Fibroblast of lung (primary cell): ENCODE measurements at regions not wholly inside any gene's neighbourhood (a gene's known extent, or its start where the extent isn't known, plus 50 kb on each side); places are given as distances from the start of the nearest gene placed in this dataset.

ENCODE experiments used
- DNase-seq, 2 donors: peaks; one replicate each; pipeline versions ENCODE4 v3.0.0 to v3.0.0-alpha.2; 2010; ENCODE audit warnings: low read depth in 2 of 2
- H2AFZ ChIP-seq: 2 replicates; pipeline ENCODE4 v1.5.1; 2012; ENCODE audit warnings: low read length, control low read depth, inconsistent platforms
- H3K27ac ChIP-seq: 2 replicates; pipeline ENCODE4 v1.5.1; 2011; ENCODE audit warnings: low read length, control low read depth; ENCODE audit not compliant: insufficient read depth
- H3K27me3 ChIP-seq: 2 replicates; pipeline ENCODE4 v1.5.1; 2011; ENCODE audit warnings: mild to moderate bottlenecking, low read length; ENCODE audit not compliant: control insufficient read depth, insufficient read depth
- H3K36me3 ChIP-seq: 2 replicates; pipeline ENCODE4 v1.5.1; 2011; ENCODE audit warnings: low read length; ENCODE audit not compliant: control insufficient read depth, insufficient read depth
- H3K4me1 ChIP-seq: 2 replicates; pipeline ENCODE4 v1.5.1; 2011; ENCODE audit warnings: low read length; ENCODE audit not compliant: control insufficient read depth, insufficient read depth; ENCODE audit errors: extremely low read depth
- H3K4me2 ChIP-seq: 2 replicates; pipeline ENCODE4 v1.5.1; 2011; ENCODE audit warnings: low read length, control low read depth; ENCODE audit not compliant: insufficient read depth; ENCODE audit errors: extremely low read depth
- H3K4me3 ChIP-seq, 4 experiments: fragments of 200-600 bp in 1 of 4; sonication (generic) in 1 of 4; replicated peaks in 1 of 4; 2 replicates each; pipeline ENCODE4 v1.5.1; 2011 to 2016; ENCODE audit warnings: low read length in 4 of 4, low read depth in 3 of 4, mild to moderate bottlenecking in 3 of 4, control low read depth in 2 of 4, inconsistent platforms in 1 of 4, mixed read lengths in 1 of 4; ENCODE audit not compliant: insufficient read depth in 1 of 4; ENCODE audit errors: control extremely low read depth in 1 of 4
- H3K79me2 ChIP-seq: 2 replicates; pipeline ENCODE4 v1.5.1; 2012; ENCODE audit warnings: mild to moderate bottlenecking, low read length, inconsistent platforms; ENCODE audit not compliant: control insufficient read depth, insufficient read depth
- H3K9ac ChIP-seq: 2 replicates; pipeline ENCODE4 v1.5.1; 2011; ENCODE audit warnings: mild to moderate bottlenecking, low read length, control low read depth; ENCODE audit not compliant: insufficient read depth
- H3K9me3 ChIP-seq: 2 replicates; pipeline ENCODE4 v1.5.1; 2012; ENCODE audit warnings: low read depth, low read length; ENCODE audit not compliant: control insufficient read depth, insufficient read depth
- H4K20me1 ChIP-seq: 2 replicates; pipeline ENCODE4 v1.5.1; 2011; ENCODE audit warnings: low read length; ENCODE audit not compliant: control insufficient read depth, insufficient read depth; ENCODE audit errors: extremely low read depth
- CTCF ChIP-seq, 2 donors: IDR thresholded peaks in 1 of 2; conservative IDR thresholded peaks in 1 of 2; 1 replicate in 1 of 2; 2 replicates in 1 of 2; pipeline ENCODE4 v1.5.1; 2011 to 2012; ENCODE audit warnings: low read length in 2 of 2, control low read depth in 1 of 2, inconsistent platforms in 1 of 2, low read depth in 1 of 2, mild to moderate bottlenecking in 1 of 2
- EZH2 ChIP-seq: IDR thresholded peaks from 2 replicates; pipeline ENCODE4 v1.5.1; 2012; ENCODE audit warnings: low read length, control low read depth, mild to moderate bottlenecking; ENCODE audit errors: missing control alignments

- H3K9me3 ChIP-seq = no peaks in the 10 kb centered on the region
- H3K4me2 ChIP-seq = no peak overlapping the region
- no peak overlapping the region for H2AFZ ChIP-seq
- no peaks in the 10 kb centered on the region for H3K36me3 ChIP-seq
- H3K9ac ChIP-seq = no peak overlapping the region
- no peak for DNase-seq
- no peaks in the 10 kb centered on the region for H3K4me1 ChIP-seq
- no peaks in the 10 kb centered on the region for H4K20me1 ChIP-seq
- no peaks in the 10 kb centered on the region for H3K27me3 ChIP-seq
- H3K79me2 ChIP-seq = no peaks in the 10 kb centered on the region
- H3K4me3 ChIP-seq = no peak overlapping the region
- no peak for TF ChIP-seq CTCF (conservative IDR thresholded peaks at IDR 0.05 in 1 of 2, IDR thresholded peaks at IDR 0.05 in 1 of 2; ENCODE audit: low read depth in 1 of 2, low read length in 2 of 2)
- TF ChIP-seq EZH2 = no peak
- H3K27ac ChIP-seq = no peak overlapping the region
Observed at GRCh38 chr10:33092596-33092995, 134.6 kb upstream of the ITGB1 start.

- TF ChIP-seq CTCF (conservative IDR thresholded peaks at IDR 0.05 in 1 of 2, IDR thresholded peaks at IDR 0.05 in 1 of 2; ENCODE audit: low read depth in 1 of 2, low read length in 2 of 2) (no peak), EZH2 (no peak)
- no peak overlapping the region for H3K4me3 ChIP-seq
- H3K9ac ChIP-seq = no peak overlapping the region
- no peak overlapping the region for H3K27ac ChIP-seq
- H2AFZ ChIP-seq = no peak overlapping the region
- no peaks in the 10 kb centered on the region for H3K9me3 ChIP-seq
- H3K4me2 ChIP-seq = no peak overlapping the region
- H3K4me1 ChIP-seq = no peaks in the 10 kb centered on the region
- no peaks in the 10 kb centered on the region for H3K36me3 ChIP-seq
- H3K27me3 ChIP-seq = no peaks in the 10 kb centered on the region
- H3K79me2 ChIP-seq = no peaks in the 10 kb centered on the region
- H4K20me1 ChIP-seq = no peaks in the 10 kb centered on the region
- DNase-seq = no peak
Observed at GRCh38 chr10:33091201-33091600, 133.2 kb upstream of the ITGB1 start.

GRCh38 chr10:33088990-33089389 lies 131.0 kb upstream of the ITGB1 start:
- Histone ChIP-seq H3K4me1 (no peaks in the 10 kb centered on the region), H4K20me1 (no peaks in the 10 kb centered on the region), H3K9ac (no peak overlapping the region), H3K27me3 (no peaks in the 10 kb centered on the region), H3K9me3 (no peaks in the 10 kb centered on the region), H2AFZ (no peak overlapping the region), H3K27ac (no peak overlapping the region), H3K36me3 (no peaks in the 10 kb centered on the region), H3K4me3 (no peak overlapping the region), H3K4me2 (no peak overlapping the region), H3K79me2 (no peaks in the 10 kb centered on the region)
- TF ChIP-seq EZH2 (no peak), CTCF (conservative IDR thresholded peaks at IDR 0.05 in 1 of 2, IDR thresholded peaks at IDR 0.05 in 1 of 2; ENCODE audit: low read depth in 1 of 2, low read length in 2 of 2) (no peak)
- DNase-seq = no peak
